ENCODE measurements at regions not wholly inside any gene's neighbourhood (a gene's known extent, or its start where the extent isn't known, plus 50 kb on each side); places are given as distances from the start of the nearest gene placed in this dataset.

DNA sequence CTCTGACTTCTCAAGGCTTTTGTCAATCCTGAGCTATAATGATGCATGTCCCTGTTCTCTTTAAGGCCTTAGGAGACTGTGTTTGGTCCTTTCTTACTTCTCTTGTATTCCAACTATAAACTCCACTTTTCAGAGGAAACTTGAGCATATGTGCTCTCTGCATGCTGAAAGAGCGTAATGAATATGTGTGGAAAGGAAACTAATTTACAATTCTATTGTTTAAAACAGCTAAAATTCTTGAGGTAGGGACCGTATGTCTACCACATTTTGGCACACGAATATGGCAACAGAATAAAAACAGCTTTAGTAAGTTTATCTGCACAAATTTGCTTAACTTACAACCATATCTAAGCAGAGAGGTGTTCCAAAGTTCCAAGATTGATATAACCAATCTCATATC, 242.0 kb upstream of the DCBLD2 start:
- TF ChIP-seq, protein P1, sequence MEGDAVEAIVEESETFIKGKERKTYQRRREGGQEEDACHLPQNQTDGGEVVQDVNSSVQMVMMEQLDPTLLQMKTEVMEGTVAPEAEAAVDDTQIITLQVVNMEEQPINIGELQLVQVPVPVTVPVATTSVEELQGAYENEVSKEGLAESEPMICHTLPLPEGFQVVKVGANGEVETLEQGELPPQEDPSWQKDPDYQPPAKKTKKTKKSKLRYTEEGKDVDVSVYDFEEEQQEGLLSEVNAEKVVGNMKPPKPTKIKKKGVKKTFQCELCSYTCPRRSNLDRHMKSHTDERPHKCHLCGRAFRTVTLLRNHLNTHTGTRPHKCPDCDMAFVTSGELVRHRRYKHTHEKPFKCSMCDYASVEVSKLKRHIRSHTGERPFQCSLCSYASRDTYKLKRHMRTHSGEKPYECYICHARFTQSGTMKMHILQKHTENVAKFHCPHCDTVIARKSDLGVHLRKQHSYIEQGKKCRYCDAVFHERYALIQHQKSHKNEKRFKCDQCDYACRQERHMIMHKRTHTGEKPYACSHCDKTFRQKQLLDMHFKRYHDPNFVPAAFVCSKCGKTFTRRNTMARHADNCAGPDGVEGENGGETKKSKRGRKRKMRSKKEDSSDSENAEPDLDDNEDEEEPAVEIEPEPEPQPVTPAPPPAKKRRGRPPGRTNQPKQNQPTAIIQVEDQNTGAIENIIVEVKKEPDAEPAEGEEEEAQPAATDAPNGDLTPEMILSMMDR (conservative IDR thresholded peaks at IDR 0.05 in 1 of 2, IDR thresholded peaks at IDR 0.05 in 1 of 2; ENCODE audit: low read depth in 1 of 2, low read length in 2 of 2): no peak
- no peak for TF ChIP-seq EZH2 (IDR thresholded peaks at IDR 0.05; ENCODE audit: low read length, missing control alignments)
